HL-60 (cell line): ENCODE measurements at regions not wholly inside any gene's neighbourhood (a gene's known extent, or its start where the extent isn't known, plus 50 kb on each side); places are given as distances from the start of the nearest gene placed in this dataset.

Experiments
- DNase-seq, 2 experiments: peaks; one replicate each; pipeline ENCODE4 v3.0.0-alpha.2; 2010 to 2020; ENCODE audit warnings: low read depth in 1 of 2, low spot score in 1 of 2
- H3K27ac ChIP-seq: fragments of 250-450 bp; sonication (Bioruptor Pico); replicated peaks from 2 replicates; pipeline ENCODE4 v1.5.1; 2020; ENCODE audit warnings: mild to moderate bottlenecking, moderate library complexity
- H3K27me3 ChIP-seq: fragments of 250-450 bp; sonication (Bioruptor Pico); 2 replicates; pipeline ENCODE4 v1.5.1; 2021; ENCODE audit warnings: mild to moderate bottlenecking, moderate library complexity; ENCODE audit not compliant: insufficient read depth, poor library complexity, severe bottlenecking
- H3K4me3 ChIP-seq: replicated peaks from 2 replicates; pipeline ENCODE4 v1.5.1; 2011; ENCODE audit warnings: mild to moderate bottlenecking, control low read depth, low read length; ENCODE audit not compliant: insufficient read depth
- CTCF ChIP-seq: IDR thresholded peaks from one replicate; pipeline ENCODE4 v1.5.1; 2011; ENCODE audit warnings: low read length, control low read depth, inconsistent platforms; ENCODE audit not compliant: insufficient read depth
- GABPA ChIP-seq: IDR thresholded peaks from 2 replicates; pipeline ENCODE4 v1.6.1; 2012; ENCODE audit warnings: low read depth
- POLR2AphosphoS5 ChIP-seq: IDR thresholded peaks from 2 replicates; pipeline ENCODE4 v1.6.1; 2012; ENCODE audit warnings: low read depth
- REST ChIP-seq: IDR thresholded peaks from 2 replicates; pipeline ENCODE4 v1.6.1; 2012; ENCODE audit warnings: low read depth; ENCODE audit not compliant: insufficient replicate concordance
- SPI1 ChIP-seq: IDR thresholded peaks from 2 replicates; pipeline ENCODE4 v1.6.1; 2012; ENCODE audit warnings: low read depth, mild to moderate bottlenecking, borderline replicate concordance

- H3K4me3 ChIP-seq: no peak overlapping the region
These were observed 453.5 kb upstream of the TPK1 start for GRCh38 chr7:145289384-145289783.

GRCh38 chr7:145276118-145276517 is 440.3 kb upstream of the TPK1 start:
- no peak overlapping the region for H3K4me3 ChIP-seq
- no peak for DNase-seq
- H3K27me3 ChIP-seq: no peaks in the 10 kb centered on the region
- no peak overlapping the region for H3K27ac ChIP-seq
- TF ChIP-seq CTCF: no peak
- TF ChIP-seq POLR2AphosphoS5: no peak
- no peak for TF ChIP-seq REST
- no peak for TF ChIP-seq GABPA

More at GRCh38 chr7:145289384-145289783, 453.5 kb upstream of the TPK1 start:
- no peak for DNase-seq
- H3K27ac ChIP-seq: no peak overlapping the region
- no peaks in the 10 kb centered on the region for H3K27me3 ChIP-seq
- TF ChIP-seq CTCF: no peak
- no peak for TF ChIP-seq SPI1
- TF ChIP-seq GABPA: no peak
- no peak for TF ChIP-seq REST
- no peak for TF ChIP-seq POLR2AphosphoS5

- DNase-seq: no peak
- TF ChIP-seq SPI1 (no peak), POLR2AphosphoS5 (no peak), CTCF (no peak), REST (no peak), GABPA (no peak)
- Histone ChIP-seq H3K27me3 (no peaks in the 10 kb centered on the region), H3K4me3 (no peak overlapping the region), H3K27ac (no peak overlapping the region)
These were observed 433.7 kb upstream of the TPK1 start for GRCh38 chr7:145269418-145270161.
